ENCODE measurements at regions not wholly inside any gene's neighbourhood (a gene's known extent, or its start where the extent isn't known, plus 50 kb on each side); places are given as distances from the start of the nearest gene placed in this dataset.
"Not testable (repeated sequence)": the region's sequence is repeated elsewhere in the genome, so short reads cannot be mapped to it uniquely, and the experiment has no call there.

- DNase-seq = no peak
- intact Hi-C loops (cut with DNase I; ENCODE audit: low total_unique reads) = no loop called here
- H3K27ac ChIP-seq = no peak overlapping the region
- H3K4me1 ChIP-seq = no peaks in the 10 kb centered on the region
- H3K36me3 ChIP-seq = no peaks in the 10 kb centered on the region
- peaks cover 0 to 39% (median 35%) of the 10 kb centered on the region in 8 donors for H3K9me3 ChIP-seq
- H3K4me3 ChIP-seq = no peak overlapping the region
- H3K27me3 ChIP-seq (replicated peaks in 1 of 7) = peaks cover 0 to 8% (median 0%) of the 10 kb centered on the region in 7 donors
- 74 to 83% (median 78%) methylated on average over 1 of the region's 1 CpG for WGBS, 5 donors
- TF ChIP-seq CTCF (IDR thresholded peaks at IDR 0.05 in 8 of 11, conservative IDR thresholded peaks at IDR 0.05 in 3 of 11) (no peak), POLR2AphosphoS5 (IDR thresholded peaks at IDR 0.05) (no peak), POLR2A (IDR thresholded peaks at IDR 0.05) (no peak)
Measured at GRCh38 chr11:130675917-130676316, 227.5 kb downstream of the ADAMTS15 start.

GRCh38 chr11:130677486-130678153 lies 229.2 kb downstream of the ADAMTS15 start:
- H3K36me3 ChIP-seq = no peaks in the 10 kb centered on the region
- DNase-seq = no peak
- H3K9me3 ChIP-seq = peaks cover 0 to 54% (median 45%) of the 10 kb centered on the region in 8 donors
- H3K4me3 ChIP-seq = no peak overlapping the region
- no peak overlapping the region for H3K27ac ChIP-seq
- no peaks in the 10 kb centered on the region for H3K4me1 ChIP-seq
- WGBS, 5 donors = 76 to 86% (median 77%) methylated on average over 6 of the region's 6 CpGs
- H3K27me3 ChIP-seq (replicated peaks in 1 of 7) = peaks cover 0 to 8% (median 0%) of the 10 kb centered on the region in 7 donors
- intact Hi-C loops (cut with DNase I; ENCODE audit: low total_unique reads) = no loop called here
- TF ChIP-seq CTCF (IDR thresholded peaks at IDR 0.05 in 8 of 11, conservative IDR thresholded peaks at IDR 0.05 in 3 of 11) = no peak
- TF ChIP-seq POLR2AphosphoS5 (IDR thresholded peaks at IDR 0.05) = no peak
- TF ChIP-seq POLR2A (IDR thresholded peaks at IDR 0.05) = no peak

GRCh38 chr11:130679247-130679646 lies 230.8 kb downstream of the ADAMTS15 start:
- WGBS, 5 donors = 83 to 92% (median 86%) methylated on average over 4 of the region's 4 CpGs
- H3K4me1 ChIP-seq = no peaks in the 10 kb centered on the region
- TF ChIP-seq POLR2A (IDR thresholded peaks at IDR 0.05) = no peak
- no peak for TF ChIP-seq CTCF (IDR thresholded peaks at IDR 0.05 in 8 of 11, conservative IDR thresholded peaks at IDR 0.05 in 3 of 11)
- TF ChIP-seq POLR2AphosphoS5 (IDR thresholded peaks at IDR 0.05) = no peak
- no peak overlapping the region for H3K4me3 ChIP-seq
- peaks cover 0 to 8% (median 0%) of the 10 kb centered on the region in 7 donors for H3K27me3 ChIP-seq (replicated peaks in 1 of 7)
- no peak for DNase-seq
- H3K36me3 ChIP-seq = no peaks in the 10 kb centered on the region
- peaks cover 0 to 57% (median 45%) of the 10 kb centered on the region in 8 donors for H3K9me3 ChIP-seq
- intact Hi-C loops (cut with DNase I; ENCODE audit: low total_unique reads) = no loop called here
- no peak overlapping the region for H3K27ac ChIP-seq

- H3K27ac ChIP-seq; H3K27me3 ChIP-seq (replicated peaks in 1 of 7); H3K4me1 ChIP-seq; H3K4me3 ChIP-seq; DNase-seq; intact Hi-C loops (cut with DNase I; ENCODE audit: low total_unique reads); H3K36me3 ChIP-seq: not testable (repeated sequence)
- H3K9me3 ChIP-seq = peaks cover 0 to 54% (median 44%) of the 10 kb centered on the region in 8 donors
- 67 to 82% (median 72%) methylated on average over 2 of the region's 2 CpGs for WGBS, 5 donors
Measured at GRCh38 chr11:130682471-130682870, 233.8 kb downstream of the SNX19 start.

All from spleen (tissue), 11 donors.